ENCODE measurements at regions not wholly inside any gene's neighbourhood (a gene's known extent, or its start where the extent isn't known, plus 50 kb on each side); places are given as distances from the start of the nearest gene placed in this dataset.

GRCh38 chr2:23023722-23024121, 361.3 kb upstream of the KLHL29 start:
- TF ChIP-seq CTCF (IDR thresholded peaks at IDR 0.05; ENCODE audit: borderline replicate concordance, extremely low read depth, low read length, poor library complexity, severe bottlenecking): no peak
- no peak for TF ChIP-seq EZH2 (IDR thresholded peaks at IDR 0.05; ENCODE audit: borderline replicate concordance, low read depth, low read length, severe bottlenecking)

Data from DND-41 (cell line).